HG03060 (cell line): ENCODE measurements at regions not wholly inside any gene's neighbourhood (a gene's known extent, or its start where the extent isn't known, plus 50 kb on each side); places are given as distances from the start of the nearest gene placed in this dataset.

Experiments used
- ATAC-seq: cut with Tn5 transposase; IDR thresholded peaks from one replicate; pipeline ENCODE4 v1.9.1; 2021; ENCODE audit warnings: low read depth, moderate number of reproducible peaks; ENCODE audit not compliant: unreplicated experiment

DNA sequence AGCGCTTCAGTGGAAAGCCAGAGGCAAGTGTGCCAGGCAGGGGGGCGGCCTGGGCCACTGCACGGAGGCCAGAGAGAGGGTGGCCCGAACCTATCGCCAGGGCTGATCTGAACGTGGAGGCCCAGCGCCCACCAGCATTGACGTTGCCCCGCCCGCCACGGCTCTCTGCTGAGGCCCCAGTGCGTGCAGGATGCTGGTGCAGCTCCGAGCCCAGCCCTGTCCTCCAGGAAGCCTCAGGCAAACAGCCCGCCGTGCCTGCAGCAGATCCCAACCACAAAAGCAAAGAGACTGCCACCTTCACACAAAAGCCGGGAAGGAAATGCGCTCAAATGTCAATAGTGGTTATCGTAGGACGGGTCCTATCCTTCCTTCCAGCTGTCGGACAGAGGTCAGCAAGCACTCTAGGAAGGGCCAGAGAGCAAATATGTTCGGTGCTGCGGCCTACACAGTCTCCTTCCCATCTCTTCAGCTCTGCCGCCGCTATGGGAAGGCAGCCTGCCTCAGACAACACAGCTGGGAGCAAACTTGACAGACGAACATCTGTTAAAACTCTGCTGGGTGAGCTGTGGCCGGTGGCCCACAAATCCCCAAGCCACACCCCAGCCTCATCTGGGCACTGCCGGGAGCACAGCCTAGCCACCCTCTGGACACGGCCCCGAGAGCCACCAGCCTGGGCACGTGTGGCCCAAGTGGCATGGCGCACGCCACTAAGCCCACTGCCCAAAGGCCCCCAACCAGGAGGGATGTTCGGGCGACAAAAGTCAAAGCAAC, 146.2 kb downstream of the CRYBB2 start:
- ATAC-seq = no peak

DNA sequence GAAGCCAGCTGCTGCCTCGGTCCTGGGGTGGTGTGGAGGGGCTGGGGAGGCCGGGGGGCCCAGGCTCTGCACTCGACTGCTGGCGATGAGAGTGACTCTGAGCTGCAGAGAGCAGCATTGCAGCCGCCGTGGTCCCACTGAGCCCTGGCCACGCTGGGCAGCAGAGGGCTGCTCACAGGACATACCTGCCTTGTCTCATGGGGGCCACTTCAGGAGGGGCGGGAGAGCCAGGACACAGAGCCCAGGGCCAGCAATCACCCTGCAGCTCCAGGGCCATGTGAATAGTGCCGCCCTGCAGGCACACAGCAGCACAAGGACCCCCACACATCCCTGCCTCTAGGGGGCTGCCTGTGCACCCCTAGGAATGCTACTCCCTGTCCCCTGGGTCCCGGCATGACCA, 147.0 kb downstream of the CRYBB2 start:
- no peak for ATAC-seq

DNA sequence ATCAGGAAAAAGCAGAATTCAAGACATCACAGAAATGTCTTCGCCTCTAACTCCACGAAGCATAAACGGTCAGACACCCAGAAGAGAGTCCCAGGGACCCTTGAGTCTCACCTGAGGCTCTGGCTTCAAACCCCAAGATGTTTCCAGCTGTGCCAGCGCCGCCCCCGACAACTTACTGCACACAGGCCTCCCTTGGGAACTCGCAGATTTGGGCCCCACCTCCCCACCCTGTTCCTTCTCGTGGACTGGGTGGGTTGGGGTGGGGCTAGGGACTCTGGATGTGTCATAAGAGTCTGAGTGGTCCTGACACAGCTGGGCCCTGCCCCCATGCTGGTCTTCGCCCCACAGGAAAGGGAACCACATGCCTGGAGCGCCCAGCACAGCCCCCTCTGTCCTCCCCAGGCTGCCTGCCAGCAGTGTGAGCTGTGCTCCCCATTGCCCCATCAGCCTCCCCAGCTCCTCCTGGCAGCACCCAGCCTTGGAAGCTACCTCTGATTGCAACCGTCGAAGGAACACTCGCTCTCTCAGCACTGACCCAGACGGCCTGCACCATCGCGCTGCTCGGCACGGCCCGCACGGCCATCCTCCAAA, 147.5 kb downstream of the CRYBB2 start:
- ATAC-seq = no peak

DNA sequence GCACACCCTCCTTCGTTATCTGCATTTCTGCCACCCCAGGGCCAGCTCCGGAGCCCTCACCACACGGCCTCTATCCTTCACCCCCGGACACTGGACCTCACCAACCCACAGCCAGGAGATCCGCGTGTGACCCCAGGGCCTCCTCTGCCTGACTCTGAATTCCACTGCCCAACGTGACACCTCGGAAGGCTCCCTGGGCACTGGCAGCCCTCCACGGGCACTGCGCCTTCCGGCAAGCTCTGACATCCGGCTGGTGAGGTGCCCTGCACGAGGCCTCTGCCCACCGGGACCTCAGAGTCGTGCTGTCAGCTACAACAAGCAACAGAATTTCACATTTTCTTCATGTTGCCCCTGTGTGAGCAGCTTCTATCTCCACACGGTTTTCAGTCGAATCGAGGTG, 148.3 kb downstream of the CRYBB2 start:
- no peak for ATAC-seq

DNA sequence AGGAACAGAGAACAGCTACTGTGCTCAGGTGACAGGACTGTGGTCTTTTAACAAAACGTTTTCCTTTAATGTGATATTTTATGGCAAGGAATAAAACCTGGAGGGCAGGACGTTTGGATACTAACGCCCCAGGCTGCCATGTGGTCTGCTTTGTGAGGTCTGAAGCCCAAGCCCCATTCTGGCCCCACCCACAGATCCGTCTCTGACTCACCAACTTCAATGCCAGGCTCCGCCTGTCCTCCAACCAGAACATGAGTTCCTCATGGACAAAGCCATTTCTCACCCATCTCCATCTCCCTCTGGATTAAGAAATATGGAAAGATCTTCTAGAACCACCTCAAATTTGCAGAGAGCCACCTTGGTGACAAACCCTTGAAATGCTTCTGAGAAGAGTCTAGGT, 148.8 kb downstream of the CRYBB2 start:
- ATAC-seq = no peak

DNA sequence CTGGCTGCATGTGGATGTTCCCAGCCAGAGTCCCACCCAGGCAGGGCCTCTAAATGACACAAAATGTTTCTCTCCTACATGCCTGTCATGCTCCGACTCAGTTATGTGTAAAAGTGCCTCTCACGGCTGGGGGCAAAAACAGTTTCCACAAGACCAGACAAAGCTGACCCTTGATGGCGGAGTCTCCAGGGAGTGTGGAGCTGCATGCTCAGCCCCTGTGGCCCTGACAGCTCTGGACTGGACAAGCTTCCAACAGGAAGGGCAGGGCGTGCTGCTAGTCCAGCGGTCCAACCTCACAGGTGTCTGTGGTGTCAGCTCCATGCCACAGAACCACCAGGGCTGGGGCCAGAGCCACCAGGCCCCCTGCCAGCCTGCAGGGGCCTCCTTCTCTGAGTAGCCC, 149.6 kb downstream of the CRYBB2 start:
- ATAC-seq = no peak

DNA sequence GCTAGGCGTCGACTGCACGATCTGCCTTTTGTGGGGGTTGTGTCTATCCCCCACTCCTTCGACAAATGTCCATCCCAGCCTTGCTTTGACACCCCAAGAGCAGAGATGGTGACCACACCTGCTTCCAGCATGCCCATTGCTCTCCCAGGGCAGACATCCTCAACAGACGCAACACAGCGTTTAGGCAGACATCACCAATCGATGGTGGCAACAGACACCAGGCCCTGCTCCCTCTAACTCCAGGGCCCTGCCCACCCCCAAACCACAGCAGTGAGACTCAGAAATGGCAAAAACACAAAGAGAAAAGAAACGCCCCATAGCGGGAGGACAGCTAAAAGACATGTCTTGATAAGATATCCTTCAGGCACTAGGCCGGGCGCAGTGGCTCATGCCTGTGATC, 150.9 kb downstream of the CRYBB2 start:
- no peak for ATAC-seq

DNA sequence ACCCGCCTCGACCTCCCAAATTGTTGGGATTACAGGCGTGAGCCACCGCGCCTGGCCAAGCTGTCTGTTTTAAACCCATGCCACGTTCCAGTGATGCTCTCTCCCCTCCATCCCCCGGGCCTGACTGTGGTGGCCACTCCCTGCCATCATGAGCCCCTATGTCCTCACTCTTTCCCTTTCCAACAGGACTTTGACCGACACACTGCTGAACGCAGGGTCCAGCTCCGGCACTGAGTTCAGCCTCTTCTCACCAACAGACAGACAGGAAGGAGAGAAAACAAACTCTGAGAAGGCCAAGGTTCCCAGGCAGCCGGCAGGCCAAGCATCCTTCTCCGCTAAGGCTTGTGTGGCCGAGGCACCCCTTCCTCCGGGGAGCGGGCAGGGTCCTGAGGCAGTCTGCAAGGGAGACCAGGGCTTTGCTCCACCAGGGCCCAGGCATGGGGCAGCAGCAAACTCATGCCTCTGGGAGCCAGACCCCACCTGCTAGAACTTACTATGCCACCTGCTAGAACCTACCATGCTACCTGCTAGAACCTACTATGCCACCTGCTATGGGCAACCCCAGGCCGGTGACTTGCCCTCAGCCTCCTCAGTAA, 152.7 kb downstream of the CRYBB2 start:
- ATAC-seq = no peak

DNA sequence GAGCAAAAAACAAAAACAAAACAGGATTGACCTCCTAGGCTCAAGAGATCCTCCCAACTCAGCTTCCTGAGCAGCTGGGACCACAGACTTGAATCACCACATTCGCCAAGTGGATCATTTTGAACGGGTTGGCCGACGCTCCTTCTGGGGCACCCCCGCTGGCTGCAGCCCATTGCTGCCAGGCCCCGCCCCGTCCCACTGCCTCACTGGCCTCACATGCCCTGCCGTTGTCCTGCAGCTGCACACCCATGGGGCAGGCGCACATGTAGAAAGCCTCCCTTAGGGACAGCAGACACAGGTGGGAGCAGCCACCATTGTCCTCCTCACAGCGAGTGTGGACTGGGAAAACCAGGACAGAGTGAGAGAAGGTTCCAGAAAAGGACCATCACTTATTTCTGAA, 154.5 kb downstream of the CRYBB2 start:
- no peak for ATAC-seq

DNA sequence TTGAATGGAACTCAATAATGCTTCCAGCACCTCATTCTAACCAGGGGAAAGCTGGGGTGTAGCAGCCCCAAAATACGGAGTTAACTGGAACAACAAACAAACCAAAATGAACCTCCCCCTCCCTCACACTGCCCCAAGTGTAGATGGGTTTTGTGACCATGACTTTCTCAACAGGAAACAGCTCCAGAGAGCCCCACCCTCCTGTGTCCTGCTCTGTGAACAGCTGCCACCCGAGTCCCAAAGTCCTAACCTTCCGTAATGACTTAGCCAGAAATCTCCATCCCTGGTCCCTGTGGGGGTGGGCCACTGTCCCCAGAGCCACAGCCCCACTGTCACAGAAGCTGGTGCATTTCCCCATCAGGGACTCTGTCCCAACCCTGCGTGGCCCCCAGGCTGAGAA, 155.4 kb downstream of the CRYBB2 start:
- ATAC-seq = no peak

DNA sequence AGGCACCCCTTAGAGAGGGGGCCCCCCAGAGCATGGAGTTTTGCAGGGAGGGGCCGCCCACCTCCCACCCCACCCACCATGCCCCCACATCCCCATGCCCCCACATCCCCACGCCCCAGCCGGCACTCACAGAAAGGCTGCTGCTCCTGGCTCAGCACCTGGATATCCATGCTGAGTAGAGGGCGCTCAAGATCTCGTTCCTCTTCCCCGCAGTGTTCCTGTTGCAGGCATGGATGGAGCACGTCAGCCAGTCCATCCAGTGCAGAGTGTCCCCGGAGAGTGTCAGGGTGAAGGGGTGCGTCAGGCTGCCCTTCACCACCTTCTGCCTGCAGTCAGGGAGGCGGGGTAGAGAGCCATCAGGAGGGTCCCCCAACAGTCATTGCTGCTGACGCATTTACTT, 156.2 kb downstream of the CRYBB2 start:
- no peak for ATAC-seq

DNA sequence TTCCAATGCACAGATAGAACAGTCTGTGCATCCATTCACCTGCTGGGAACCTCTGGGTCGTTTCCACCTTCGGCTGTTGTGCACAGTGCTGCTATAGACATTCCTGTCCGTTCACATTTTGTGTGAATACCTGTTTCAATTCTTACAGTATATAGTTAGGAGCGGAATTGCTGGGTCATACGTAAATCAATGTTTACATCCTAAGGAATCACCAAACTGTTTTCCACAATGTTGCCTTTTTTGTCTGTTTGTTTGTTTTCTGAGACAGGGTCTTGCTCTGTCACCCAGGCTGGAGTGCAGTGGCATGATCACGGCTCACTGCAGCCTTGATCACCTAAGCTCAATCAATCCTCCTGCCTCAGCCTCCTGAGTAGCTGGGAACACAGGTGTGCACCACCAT, 158.3 kb downstream of the CRYBB2 start:
- ATAC-seq = no peak

DNA sequence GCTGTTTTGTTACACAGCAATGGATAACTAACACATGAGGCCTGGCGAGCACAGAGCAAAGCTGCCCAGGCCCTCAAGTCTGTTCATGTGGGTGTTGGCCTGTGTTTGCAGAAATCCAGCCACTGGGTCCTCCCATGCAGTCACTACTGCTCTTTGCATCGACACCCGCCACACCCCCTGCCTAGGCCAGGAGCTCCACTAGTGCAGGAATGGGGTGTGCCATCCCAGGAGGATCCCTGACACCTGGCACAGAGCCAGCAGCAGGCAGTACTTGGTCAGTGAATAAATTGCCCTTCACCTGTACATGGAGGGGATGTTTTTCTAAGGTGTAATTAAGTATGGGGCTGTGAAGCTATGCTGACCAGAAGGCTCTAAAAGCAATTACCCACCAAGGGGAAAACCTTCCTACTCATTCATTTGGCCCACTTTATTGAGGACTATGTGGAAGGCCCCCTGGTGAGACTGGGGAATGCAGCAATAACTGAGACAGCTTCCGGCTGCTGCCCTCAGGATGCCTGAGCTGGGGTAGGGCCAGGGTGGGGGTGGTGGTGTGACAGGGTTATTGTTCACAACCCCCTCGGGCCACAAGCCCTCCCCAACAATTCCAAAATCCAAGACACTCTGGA, 160.8 kb downstream of the CRYBB2 start:
- ATAC-seq = no peak

DNA sequence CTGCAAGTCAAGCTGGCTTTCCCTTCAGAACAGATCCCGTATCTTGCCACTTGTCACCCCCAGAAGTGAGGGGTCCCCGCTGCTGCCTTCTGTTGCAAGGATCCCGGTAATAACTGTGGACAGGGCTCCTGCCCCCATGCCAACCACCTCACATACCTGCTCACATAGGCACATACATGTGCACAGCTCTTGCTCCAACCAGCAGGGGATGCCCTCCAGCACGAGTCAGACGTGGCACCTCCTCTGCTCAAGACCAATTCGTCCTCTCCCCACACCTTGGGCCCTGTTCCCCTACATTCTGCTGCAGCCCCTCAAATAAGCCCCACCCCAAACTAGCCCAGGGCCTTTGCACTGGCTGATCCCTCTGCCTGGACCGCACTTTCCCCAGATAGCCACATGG, 163.3 kb downstream of the CRYBB2 start:
- ATAC-seq = no peak

DNA sequence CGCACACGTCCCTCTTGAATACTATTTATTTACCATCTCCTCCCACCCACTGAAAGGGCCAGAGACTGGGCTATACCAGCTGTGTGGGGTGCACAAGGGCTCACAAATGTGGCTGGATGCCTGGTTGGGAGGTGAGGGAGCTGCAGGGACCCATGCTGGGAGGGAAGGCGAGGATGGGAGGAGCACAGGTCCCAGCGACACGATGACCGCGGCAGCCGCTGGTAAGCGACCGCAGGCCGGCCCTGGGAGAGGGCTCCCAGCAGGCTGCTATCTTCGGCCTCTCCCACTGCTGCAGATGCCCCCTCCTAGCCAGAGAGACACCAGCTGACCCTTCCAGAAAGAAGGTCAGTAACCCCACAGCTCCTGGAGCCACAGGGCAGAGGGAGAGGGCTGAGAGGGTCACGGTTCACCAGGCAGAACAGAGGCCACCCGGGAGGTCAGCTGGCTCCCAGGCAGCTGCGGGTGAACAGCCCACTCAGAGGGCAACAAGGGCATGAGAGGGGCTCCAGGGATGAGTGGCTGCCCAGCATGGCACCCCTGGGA, 163.9 kb downstream of the CRYBB2 start:
- ATAC-seq = no peak

DNA sequence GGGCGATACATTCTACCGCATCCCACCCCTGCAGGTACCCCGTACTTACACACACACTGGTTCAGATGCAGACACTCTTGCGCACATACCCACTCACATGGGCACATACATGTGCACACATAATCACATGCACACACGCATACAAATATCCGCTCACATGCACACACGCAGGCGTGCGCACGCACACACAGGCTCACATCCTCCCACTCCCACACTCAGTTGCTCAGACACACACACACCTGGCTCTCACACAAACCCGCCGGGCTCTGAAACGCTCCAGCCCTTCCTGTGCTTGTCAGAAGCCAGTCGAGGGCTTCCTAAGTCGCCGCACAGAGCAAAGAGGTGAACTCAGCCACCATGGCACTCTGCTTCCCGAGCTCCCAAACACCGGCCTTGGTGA, 164.5 kb downstream of the CRYBB2 start:
- no peak for ATAC-seq

DNA sequence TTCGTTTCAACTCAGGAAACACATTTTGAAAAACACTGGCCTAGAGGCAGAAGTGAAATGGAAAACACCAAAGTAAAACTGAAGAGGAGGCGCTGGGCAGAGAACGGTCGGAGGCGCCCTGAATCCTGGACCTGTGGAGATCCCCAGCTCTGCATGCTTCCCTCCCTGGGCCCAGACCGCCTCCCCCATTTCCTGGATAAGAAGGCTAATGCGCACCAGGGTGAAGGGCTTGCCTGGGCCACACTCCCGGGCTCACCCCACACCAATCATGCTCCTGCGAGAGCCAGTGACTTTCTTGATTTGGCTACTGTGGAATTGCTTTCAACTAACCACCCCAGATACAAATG, 167.1 kb downstream of the CRYBB2 start:
- no peak for ATAC-seq

DNA sequence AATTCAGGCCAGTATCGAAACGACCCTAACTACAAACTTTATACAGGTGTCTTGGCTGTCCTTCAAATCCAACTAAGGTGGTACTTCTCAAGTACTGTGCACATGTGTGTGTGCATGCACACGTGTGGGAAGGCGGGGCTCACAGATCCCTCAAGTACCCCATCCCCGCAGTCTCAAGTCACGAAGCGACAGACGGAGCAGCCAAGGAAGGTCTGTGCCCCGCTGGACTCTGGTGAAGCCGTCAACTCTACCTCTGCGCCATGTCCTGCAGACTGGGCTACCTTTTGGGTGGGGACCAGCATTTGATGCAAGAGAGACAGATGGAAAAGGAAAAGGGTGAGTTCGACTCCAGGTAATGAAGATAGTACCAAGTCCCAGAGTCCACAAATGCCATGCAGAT, 169.0 kb downstream of the CRYBB2 start:
- ATAC-seq = no peak

DNA sequence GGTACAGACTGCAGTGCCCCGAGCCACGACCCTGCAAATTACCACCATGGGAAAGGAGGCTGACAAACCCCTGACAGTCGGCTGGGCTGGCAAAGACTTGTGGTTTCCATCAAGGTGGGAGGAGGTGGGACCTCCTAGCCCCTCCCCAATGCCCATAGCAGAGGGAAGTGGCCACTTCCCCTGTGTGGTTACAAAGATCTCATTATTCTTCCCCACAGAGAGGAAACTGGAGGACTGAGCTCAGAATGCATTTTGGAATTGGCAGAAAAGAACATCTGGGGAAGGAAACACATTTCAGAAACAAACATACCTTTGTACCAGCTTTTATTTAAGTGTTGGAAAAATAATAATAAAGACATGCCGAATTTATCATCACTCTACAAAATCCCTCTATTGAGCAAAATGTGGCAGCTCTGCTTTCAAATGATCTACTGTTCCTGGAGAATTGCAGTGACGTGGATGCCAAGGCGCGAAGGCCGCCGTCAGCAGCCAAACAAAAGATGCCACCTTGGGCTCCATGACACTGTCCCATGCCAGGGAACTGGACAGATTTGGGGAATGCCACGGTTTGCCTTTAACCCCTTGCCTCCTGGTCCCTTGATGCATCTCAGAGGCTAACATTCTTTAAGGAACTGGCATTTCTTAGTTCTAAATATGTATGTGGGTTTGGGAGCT, 169.6 kb downstream of the CRYBB2 start:
- ATAC-seq = no peak

DNA sequence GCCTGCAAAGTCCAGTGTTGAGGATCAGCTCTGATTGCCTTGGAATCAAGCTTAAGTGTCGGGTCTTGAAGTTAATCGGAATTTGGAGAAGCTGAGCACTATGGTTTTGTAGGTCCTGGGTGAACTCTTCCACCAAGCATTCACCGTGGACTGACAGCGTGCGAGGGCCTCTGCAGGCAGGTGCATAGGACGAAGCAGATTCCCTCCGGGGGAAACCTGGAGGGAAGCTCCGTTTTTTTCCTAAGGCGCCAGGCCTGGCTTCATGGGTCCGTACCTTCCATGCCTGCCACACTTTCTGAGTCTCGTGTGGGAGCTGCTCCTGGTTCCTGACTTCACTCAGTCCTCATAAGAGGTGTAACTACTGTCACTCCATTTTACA, 170.1 kb downstream of the CRYBB2 start:
- ATAC-seq = no peak
